IMR-90 (cell line): ENCODE measurements at regions not wholly inside any gene's neighbourhood (a gene's known extent, or its start where the extent isn't known, plus 50 kb on each side); places are given as distances from the start of the nearest gene placed in this dataset.
A peak's percentile ranks its signal among the peaks of the same experiment; 100 is the strongest.

ENCODE experiments used
- ATAC-seq: fragments of 200-7000 bp; cut with Tn5 transposase; 2 replicates; pipeline ENCODE4 v1.9.1; 2020; ENCODE audit warnings: low read depth, mild to moderate bottlenecking, moderate library complexity
- BruUV-seq: library from RNA; stranded (reverse); fragments of 400-500 nt; replicated peaks from 2 replicates; lab custom pipeline; 2021; lab: Mats Ljungman, UMichigan
- CTCF ChIA-PET: fragments of 300-600 bp; formaldehyde crosslinking; extraction: SDS; loops from one replicate; lab custom pipeline; 2021; ENCODE audit warnings: antibody characterized with exemption; lab: Yijun Ruan, JAX
- POLR2A ChIA-PET: fragments of 300-600 bp; sonication (Branson Sonifier 250); formaldehyde crosslinking; loops from one replicate; lab custom pipeline; 2022; ENCODE audit warnings: antibody characterized with exemption; ENCODE audit not compliant: unreplicated experiment; lab: Charles Lee
- DNase-seq: peaks from one replicate; pipeline ENCODE4 v3.0.0; 2013
- H2AFZ ChIP-seq: replicated peaks from 2 replicates; pipeline ENCODE3; 2013; ENCODE audit warnings: low read length, mild to moderate bottlenecking; ENCODE audit not compliant: poor library complexity
- H2AK5ac ChIP-seq: 2 replicates; pipeline ENCODE4 v1.6.1; 2013; ENCODE audit warnings: low read depth, low read length, inconsistent platforms
- H2AK9ac ChIP-seq: replicated peaks from 2 replicates; pipeline ENCODE3; 2013; ENCODE audit warnings: mild to moderate bottlenecking, low read depth, low read length, moderate library complexity; ENCODE audit not compliant: poor library complexity
- H2BK120ac ChIP-seq: 2 replicates; pipeline ENCODE4 v1.6.1; 2013; ENCODE audit warnings: low read depth, low read length, inconsistent platforms
- H2BK15ac ChIP-seq: 3 replicates; pipeline ENCODE4 v1.6.1; 2013; ENCODE audit warnings: low read depth, low read length, inconsistent platforms
- H2BK20ac ChIP-seq: 2 replicates; pipeline ENCODE4 v1.6.1; 2013; ENCODE audit warnings: low read depth, mild to moderate bottlenecking, inconsistent platforms, low read length, moderate library complexity
- H2BK5ac ChIP-seq: 2 replicates; pipeline ENCODE4 v1.6.1; 2013; ENCODE audit warnings: mild to moderate bottlenecking, low read depth, low read length, inconsistent platforms; ENCODE audit not compliant: poor library complexity, severe bottlenecking
- H3K14ac ChIP-seq: replicated peaks from 2 replicates; pipeline ENCODE4 v1.6.1; 2013; ENCODE audit warnings: low read depth, low read length, inconsistent platforms
- H3K18ac ChIP-seq: 2 replicates; pipeline ENCODE4 v1.6.1; 2013; ENCODE audit warnings: low read depth, low read length, control low read depth
- H3K23ac ChIP-seq: 2 replicates; pipeline ENCODE4 v1.6.1; 2013; ENCODE audit warnings: low read depth, low read length, inconsistent platforms
- H3K27ac ChIP-seq: 2 replicates; pipeline ENCODE4 v1.5.1; 2013; ENCODE audit warnings: mild to moderate bottlenecking, control low read depth, low read length; ENCODE audit not compliant: insufficient read depth
- H3K27me3 ChIP-seq: 2 replicates; pipeline ENCODE4 v1.6.1; 2013; ENCODE audit warnings: low read length; ENCODE audit not compliant: control insufficient read depth, insufficient read depth
- H3K36me3 ChIP-seq: 2 replicates; pipeline ENCODE4 v1.6.1; 2013; ENCODE audit warnings: low read length, mixed read lengths; ENCODE audit not compliant: control insufficient read depth, insufficient read depth
- H3K4ac ChIP-seq: 2 replicates; pipeline ENCODE4 v1.6.1; 2013; ENCODE audit warnings: low read depth, low read length, inconsistent platforms
- H3K4me1 ChIP-seq: 2 replicates; pipeline ENCODE4 v1.6.1; 2013; ENCODE audit warnings: low read length, mixed read lengths; ENCODE audit not compliant: control insufficient read depth, insufficient read depth
- H3K4me2 ChIP-seq: 2 replicates; pipeline ENCODE4 v1.6.1; 2013; ENCODE audit warnings: low read depth, mild to moderate bottlenecking, control low read depth, low read length, moderate library complexity
- H3K4me3 ChIP-seq: 2 replicates; pipeline ENCODE4 v1.5.1; 2013; ENCODE audit warnings: low read depth, mild to moderate bottlenecking, control low read depth, low read length, moderate library complexity; ENCODE audit not compliant: insufficient read depth
- H3K56ac ChIP-seq: 2 replicates; pipeline ENCODE4 v1.6.1; 2013; ENCODE audit warnings: low read length, inconsistent platforms; ENCODE audit not compliant: insufficient read depth; ENCODE audit errors: extremely low read depth
- H3K79me1 ChIP-seq, 2 experiments: 2 replicates each; pipeline ENCODE4 v1.6.1; 2013; ENCODE audit warnings: low read length in 2 of 2, inconsistent platforms in 1 of 2, low read depth in 1 of 2
- H3K9ac ChIP-seq: 2 replicates; pipeline ENCODE4 v1.6.1; 2013; ENCODE audit warnings: low read depth, low read length, control low read depth
- H3K9me1 ChIP-seq: 2 replicates; pipeline ENCODE4 v1.6.1; 2013; ENCODE audit warnings: low read length, inconsistent platforms; ENCODE audit not compliant: insufficient read depth
- H3K9me3 ChIP-seq: 2 replicates; pipeline ENCODE4 v1.6.1; 2013; ENCODE audit warnings: low read length; ENCODE audit not compliant: control insufficient read depth, insufficient read depth
- H4K20me1 ChIP-seq: 2 replicates; pipeline ENCODE4 v1.6.1; 2013; ENCODE audit warnings: low read length, inconsistent platforms; ENCODE audit not compliant: insufficient read depth
- H4K5ac ChIP-seq: 2 replicates; pipeline ENCODE4 v1.6.1; 2013; ENCODE audit warnings: mild to moderate bottlenecking, low read depth, low read length, control low read depth
- H4K8ac ChIP-seq, 2 experiments: 2 replicates each; pipeline ENCODE4 v1.6.1; 2013; ENCODE audit warnings: low read depth in 2 of 2, low read length in 2 of 2, control low read depth in 1 of 2, inconsistent platforms in 1 of 2
- H4K91ac ChIP-seq: 2 replicates; pipeline ENCODE4 v1.6.1; 2013; ENCODE audit warnings: low read depth, low read length, inconsistent platforms; ENCODE audit not compliant: insufficient read depth
- MAFK ChIP-seq: IDR thresholded peaks from 2 replicates; pipeline ENCODE4 v1.6.1; 2012; ENCODE audit warnings: low read depth, low read length, improper control_type of control experiment
- RFX5 ChIP-seq: IDR thresholded peaks from 2 replicates; pipeline ENCODE4 v1.8.0; 2012; ENCODE audit warnings: low read depth, mild to moderate bottlenecking, low read length, moderate library complexity
- SMC3 ChIP-seq: fragments of 150-350 bp; IDR thresholded peaks from 2 replicates; pipeline ENCODE4 v1.6.1; 2016; ENCODE audit warnings: low read depth, mild to moderate bottlenecking, antibody characterized with exemption, low read length, moderate library complexity
- USF2 ChIP-seq: fragments of 150-350 bp; IDR thresholded peaks from 2 replicates; pipeline ENCODE4 v1.6.1; 2017; ENCODE audit warnings: mild to moderate bottlenecking, antibody characterized with exemption, low read length, low read depth
- WGBS, 2 experiments: methylation state at CpG; one replicate each; pipeline versions ENCODE4 v1.1.5 to v1.1.7; 2013; ENCODE audit warnings: missing lambda C conversion rate in 2 of 2; ENCODE audit not compliant: insufficient read length in 1 of 2; ENCODE audit errors: extremely low coverage in 2 of 2; 5-methylcytosine and 5-hydroxymethylcytosine counted together
- dilution Hi-C: fragments of 300-500 bp; cut with HindIII; formaldehyde crosslinking; loops from one replicate; pipeline ENCODE4 v1.14.3; 2018; ENCODE audit warnings: low sequenced_read_pairs; ENCODE audit not compliant: unreplicated experiment
- in situ Hi-C: fragments of 300-500 bp; cut with MboI; formaldehyde crosslinking; loops from 3 replicates; pipeline ENCODE4 v1.14.3; 2019; ENCODE audit warnings: low sequenced_read_pairs, inconsistent platforms, mixed read lengths
- intact Hi-C: fragments of 100-400 bp; cut with micrococcal nuclease; formaldehyde crosslinking; loops from 2 replicates; pipeline ENCODE4 v1.10.0; 2022

- Histone ChIP-seq H3K56ac (no peak overlapping the region), H2BK5ac (no peak overlapping the region), H2BK120ac (no peak overlapping the region), H4K8ac (no peak overlapping the region), H3K4ac (no peak overlapping the region), H4K5ac (no peak overlapping the region), H3K79me1 (peaks cover 45 to 76% of the 10 kb centered on the region in 2 experiments), H2AFZ (no peak overlapping the region), H3K9me1 (peaks cover 7% of the 10 kb centered on the region), H3K9ac (no peak overlapping the region), H2BK15ac (no peak overlapping the region), H3K27ac (no peak overlapping the region), H2BK20ac (no peak overlapping the region), H3K23ac (no peak overlapping the region), H3K9me3 (peaks cover 7% of the 10 kb centered on the region), H2AK9ac (no peak overlapping the region), H4K91ac (no peak overlapping the region), H3K27me3 (no peaks in the 10 kb centered on the region), H3K36me3 (no peaks in the 10 kb centered on the region; the same call in 1 of the 2 replicates), H3K14ac (no peak overlapping the region), H3K4me1 (peaks cover 10% of the 10 kb centered on the region), H3K4me2 (no peak overlapping the region), H4K20me1 (peaks cover 60% of the 10 kb centered on the region), H3K4me3 (no peak overlapping the region), H2AK5ac (no peak overlapping the region), H3K18ac (no peak overlapping the region)
- ChIA-PET CTCF (no interaction called here), POLR2A (no interaction called here)
- dilution Hi-C loops (no loop called here), intact Hi-C loops (no loop called here), in situ Hi-C loops (no loop called here)
- no CpG with 5 or more reads among the region's 2 CpGs for WGBS, 2 experiments
- DNase-seq (no peak), ATAC-seq (no peak)
- TF ChIP-seq RFX5 (no peak), MAFK (0 out of 2 replicates have a peak, but pooled peaks have one; percentile 1), USF2 (no peak), SMC3 (no peak)
- BruUV-seq = no TSS peak
Measured at GRCh38 chr10:29723726-29724125, 89.0 kb upstream of the SVIL start.
